ENCODE measurements at regions not wholly inside any gene's neighbourhood (a gene's known extent, or its start where the extent isn't known, plus 50 kb on each side); places are given as distances from the start of the nearest gene placed in this dataset.
"Not testable (repeated sequence)": the region's sequence is repeated elsewhere in the genome, so short reads cannot be mapped to it uniquely, and the experiment has no call there.

GRCh38 chr7:32762206-32762924 is 129.2 kb downstream of the KBTBD2 start:
- DNase-seq; H3K27ac Mint-ChIP-seq; H3K4me3 Mint-ChIP-seq; POLR2A ChIA-PET; H3K36me3 Mint-ChIP-seq (ENCODE audit: low read depth); H3K4me1 Mint-ChIP-seq; ATAC-seq; H3K9me3 Mint-ChIP-seq (ENCODE audit: low read depth): not testable (repeated sequence)
- intact Hi-C loops (cut with DNase I, micrococcal nuclease): loop anchor here in 1 of 2 experiments (5.0 kb wide), 1 partner anchor 70 kb away; no protein-coding TSS in a partner anchor
- CTCF ChIA-PET: interaction anchor here (0.6 to 0.7 kb wide), 2 partner anchors 240 to 267 kb away, joined by 3 read pairs; no protein-coding TSS in a partner anchor
- peaks cover 43% of the 10 kb centered on the region for H3K27me3 Mint-ChIP-seq

GRCh38 chr7:32761451-32762205 is 129.9 kb downstream of the KBTBD2 start:
- ChIA-PET POLR2A (no interaction called here), CTCF (interaction anchor here (0.6 to 1.1 kb wide), 3 partner anchors 84 to 266 kb away, joined by 3 read pairs; no protein-coding TSS in a partner anchor)
- Mint-ChIP-seq H3K27ac (no peak overlapping the region), H3K4me1 (peaks cover 9% of the 10 kb centered on the region), H3K36me3 (ENCODE audit: low read depth) (no peaks in the 10 kb centered on the region), H3K4me3 (no peak overlapping the region), H3K27me3 (peaks cover 43% of the 10 kb centered on the region), H3K9me3 (ENCODE audit: low read depth) (no peaks in the 10 kb centered on the region)
- DNase-seq (peak; percentile 11), ATAC-seq (no peak)
- intact Hi-C loops (cut with DNase I, micrococcal nuclease): loop anchor here in 1 of 2 experiments (5.0 kb wide), 1 partner anchor 69 kb away; no protein-coding TSS in a partner anchor

- H3K4me1 Mint-ChIP-seq; ATAC-seq; H3K4me3 Mint-ChIP-seq; H3K9me3 Mint-ChIP-seq (ENCODE audit: low read depth); H3K36me3 Mint-ChIP-seq (ENCODE audit: low read depth); DNase-seq; H3K27ac Mint-ChIP-seq; POLR2A ChIA-PET: not testable (repeated sequence)
- intact Hi-C loops (cut with DNase I, micrococcal nuclease): loop anchor here in 1 of 2 experiments (5.0 kb wide), 1 partner anchor 68 kb away; no protein-coding TSS in a partner anchor
- peaks cover 43% of the 10 kb centered on the region for H3K27me3 Mint-ChIP-seq
- CTCF ChIA-PET: interaction anchor here (1.1 kb wide), 1 partner anchor 85 kb away, joined by 3 read pairs; no protein-coding TSS in a partner anchor
These were observed 130.8 kb downstream of the KBTBD2 start for GRCh38 chr7:32760755-32761154.

- H3K4me1 Mint-ChIP-seq; H3K9me3 Mint-ChIP-seq (ENCODE audit: low read depth); H3K4me3 Mint-ChIP-seq; H3K27ac Mint-ChIP-seq; DNase-seq; H3K36me3 Mint-ChIP-seq (ENCODE audit: low read depth); ATAC-seq; CTCF ChIA-PET: not testable (repeated sequence)
- intact Hi-C loops (cut with DNase I, micrococcal nuclease): loop anchor here in 1 of 2 experiments (5.0 kb wide), 1 partner anchor 68 kb away; no protein-coding TSS in a partner anchor
- POLR2A ChIA-PET: interaction anchor here (0.6 kb wide), 1 partner anchor 251 kb away, joined by 3 read pairs; no protein-coding TSS in a partner anchor
- H3K27me3 Mint-ChIP-seq: peaks cover 40% of the 10 kb centered on the region
These were observed 131.7 kb downstream of the KBTBD2 start for GRCh38 chr7:32759859-32760258.

GRCh38 chr7:32753872-32754271 is 137.7 kb downstream of the KBTBD2 start:
- intact Hi-C loops (cut with DNase I, micrococcal nuclease); DNase-seq; H3K4me3 Mint-ChIP-seq; ATAC-seq; H3K9me3 Mint-ChIP-seq (ENCODE audit: low read depth); POLR2A ChIA-PET; H3K27me3 Mint-ChIP-seq; CTCF ChIA-PET; H3K36me3 Mint-ChIP-seq (ENCODE audit: low read depth); H3K4me1 Mint-ChIP-seq; H3K27ac Mint-ChIP-seq: not testable (repeated sequence)

GRCh38 chr7:32748337-32748736 is 143.2 kb downstream of the KBTBD2 start:
- POLR2A ChIA-PET; intact Hi-C loops (cut with DNase I, micrococcal nuclease); DNase-seq; H3K4me3 Mint-ChIP-seq; H3K36me3 Mint-ChIP-seq (ENCODE audit: low read depth); ATAC-seq; H3K9me3 Mint-ChIP-seq (ENCODE audit: low read depth); H3K4me1 Mint-ChIP-seq; CTCF ChIA-PET; H3K27ac Mint-ChIP-seq: not testable (repeated sequence)
- peaks cover 11% of the 10 kb centered on the region for H3K27me3 Mint-ChIP-seq

GRCh38 chr7:32747443-32748148 is 144.0 kb downstream of the KBTBD2 start:
- DNase-seq; H3K27ac Mint-ChIP-seq; POLR2A ChIA-PET; intact Hi-C loops (cut with DNase I, micrococcal nuclease); H3K4me3 Mint-ChIP-seq; H3K9me3 Mint-ChIP-seq (ENCODE audit: low read depth); H3K4me1 Mint-ChIP-seq; CTCF ChIA-PET; ATAC-seq; H3K36me3 Mint-ChIP-seq (ENCODE audit: low read depth): not testable (repeated sequence)
- peaks cover 11% of the 10 kb centered on the region for H3K27me3 Mint-ChIP-seq

GRCh38 chr7:32741853-32742476 is 149.6 kb downstream of the KBTBD2 start:
- H3K9me3 Mint-ChIP-seq (ENCODE audit: low read depth); H3K27me3 Mint-ChIP-seq; intact Hi-C loops (cut with DNase I, micrococcal nuclease); POLR2A ChIA-PET; H3K36me3 Mint-ChIP-seq (ENCODE audit: low read depth); H3K4me1 Mint-ChIP-seq; ATAC-seq; H3K4me3 Mint-ChIP-seq; CTCF ChIA-PET; DNase-seq; H3K27ac Mint-ChIP-seq: not testable (repeated sequence)

GRCh38 chr7:32739749-32740148 is 151.8 kb downstream of the KBTBD2 start:
- DNase-seq; H3K27ac Mint-ChIP-seq; CTCF ChIA-PET; H3K9me3 Mint-ChIP-seq (ENCODE audit: low read depth); POLR2A ChIA-PET; intact Hi-C loops (cut with DNase I, micrococcal nuclease); H3K4me1 Mint-ChIP-seq; ATAC-seq; H3K36me3 Mint-ChIP-seq (ENCODE audit: low read depth); H3K4me3 Mint-ChIP-seq: not testable (repeated sequence)
- H3K27me3 Mint-ChIP-seq: peaks cover 10% of the 10 kb centered on the region

- H3K27ac Mint-ChIP-seq, H3K4me3 Mint-ChIP-seq: not testable (repeated sequence)
These were observed 153.2 kb downstream of the KBTBD2 start for GRCh38 chr7:32738390-32738789.

GRCh38 chr7:32732767-32733166 is 158.8 kb downstream of the KBTBD2 start:
- POLR2A ChIA-PET: not testable (repeated sequence)

More at GRCh38 chr7:32738390-32738789, 153.2 kb downstream of the KBTBD2 start:
- intact Hi-C loops (cut with DNase I, micrococcal nuclease); H3K27me3 Mint-ChIP-seq; POLR2A ChIA-PET; H3K9me3 Mint-ChIP-seq (ENCODE audit: low read depth); ATAC-seq; H3K36me3 Mint-ChIP-seq (ENCODE audit: low read depth); H3K4me1 Mint-ChIP-seq; DNase-seq; CTCF ChIA-PET: not testable (repeated sequence)

More at GRCh38 chr7:32732767-32733166, 158.8 kb downstream of the KBTBD2 start:
- H3K4me3 Mint-ChIP-seq; H3K27me3 Mint-ChIP-seq; H3K4me1 Mint-ChIP-seq; H3K9me3 Mint-ChIP-seq (ENCODE audit: low read depth); DNase-seq; H3K36me3 Mint-ChIP-seq (ENCODE audit: low read depth); intact Hi-C loops (cut with DNase I, micrococcal nuclease); H3K27ac Mint-ChIP-seq; CTCF ChIA-PET; ATAC-seq: not testable (repeated sequence)
